Right hindlimb (tissue), 1 donor: ENCODE measurements at regions not wholly inside any gene's neighbourhood (a gene's known extent, or its start where the extent isn't known, plus 50 kb on each side); places are given as distances from the start of the nearest gene placed in this dataset.
"Not testable (repeated sequence)": the region's sequence is repeated elsewhere in the genome, so short reads cannot be mapped to it uniquely, and the experiment has no call there.

Experiments
- DNase-seq: peaks from one replicate; pipeline ENCODE4 v3.0.0-alpha.2; 2018

DNA sequence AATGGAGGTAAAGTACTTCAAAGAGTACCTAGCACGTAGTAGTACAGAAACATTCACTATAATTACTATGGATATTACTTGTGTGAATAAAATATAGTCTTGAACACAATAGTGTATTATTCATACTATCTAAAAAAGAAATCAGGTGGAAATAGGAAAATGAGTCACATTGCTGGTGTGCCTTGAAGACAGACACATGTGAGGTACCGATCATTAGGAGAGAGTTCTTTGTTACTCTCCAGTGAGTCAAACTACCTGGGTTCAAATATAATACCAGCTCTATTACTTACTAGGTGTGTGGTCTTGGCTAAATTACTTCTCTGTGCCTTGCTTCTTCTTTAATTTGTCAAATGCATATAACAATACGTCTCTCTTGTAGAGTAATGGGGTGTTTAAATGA, 50.8 kb upstream of the BEND6 start:
- no peak for DNase-seq

- peak; percentile 74 for DNase-seq
These were observed 52.1 kb upstream of the BEND6 start for GRCh38 chr6:56902641-56903464.

DNA sequence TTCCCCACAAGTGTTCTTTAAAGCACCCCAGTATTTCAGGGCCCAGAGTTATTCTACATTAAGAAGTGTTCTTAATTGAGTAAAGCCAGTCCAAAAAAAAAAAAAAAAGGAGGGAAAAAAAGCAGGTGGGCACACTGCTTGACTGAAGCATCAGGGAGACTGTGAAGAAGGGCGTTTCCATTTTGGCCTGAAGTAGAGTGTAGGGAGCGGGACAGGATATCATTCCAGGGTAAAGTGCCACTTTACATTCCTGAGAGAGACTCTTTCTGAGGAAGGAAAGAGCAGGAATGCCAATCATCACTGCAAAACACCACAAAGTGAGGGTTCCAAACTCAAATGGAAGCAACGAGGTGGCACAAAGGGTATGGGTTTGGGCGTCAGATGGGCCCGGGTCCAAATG, 54.1 kb upstream of the BEND6 start:
- no peak for DNase-seq

DNA sequence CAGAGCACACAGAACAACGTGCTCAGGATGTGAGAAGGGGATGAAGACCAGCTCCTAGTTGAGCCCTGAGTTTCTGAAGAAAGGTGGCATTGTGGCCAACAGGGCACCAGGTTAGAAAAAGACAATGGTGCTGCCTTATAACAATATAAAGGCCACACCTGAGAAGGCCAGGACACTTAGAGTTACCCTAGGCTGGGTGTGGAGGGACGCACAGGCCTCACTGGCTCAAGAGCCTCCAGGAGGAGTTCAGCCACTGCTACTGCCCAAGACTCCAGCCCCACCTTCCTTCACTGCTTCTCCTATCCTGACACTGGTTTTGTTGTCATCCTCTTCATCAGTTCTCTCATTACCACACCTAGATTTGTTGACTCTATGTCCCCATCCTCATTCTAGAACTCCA, 55.2 kb upstream of the BEND6 start:
- no peak for DNase-seq

GRCh38 chr6:56899311-56899710, 55.6 kb upstream of the BEND6 start:
- no peak for DNase-seq

DNA sequence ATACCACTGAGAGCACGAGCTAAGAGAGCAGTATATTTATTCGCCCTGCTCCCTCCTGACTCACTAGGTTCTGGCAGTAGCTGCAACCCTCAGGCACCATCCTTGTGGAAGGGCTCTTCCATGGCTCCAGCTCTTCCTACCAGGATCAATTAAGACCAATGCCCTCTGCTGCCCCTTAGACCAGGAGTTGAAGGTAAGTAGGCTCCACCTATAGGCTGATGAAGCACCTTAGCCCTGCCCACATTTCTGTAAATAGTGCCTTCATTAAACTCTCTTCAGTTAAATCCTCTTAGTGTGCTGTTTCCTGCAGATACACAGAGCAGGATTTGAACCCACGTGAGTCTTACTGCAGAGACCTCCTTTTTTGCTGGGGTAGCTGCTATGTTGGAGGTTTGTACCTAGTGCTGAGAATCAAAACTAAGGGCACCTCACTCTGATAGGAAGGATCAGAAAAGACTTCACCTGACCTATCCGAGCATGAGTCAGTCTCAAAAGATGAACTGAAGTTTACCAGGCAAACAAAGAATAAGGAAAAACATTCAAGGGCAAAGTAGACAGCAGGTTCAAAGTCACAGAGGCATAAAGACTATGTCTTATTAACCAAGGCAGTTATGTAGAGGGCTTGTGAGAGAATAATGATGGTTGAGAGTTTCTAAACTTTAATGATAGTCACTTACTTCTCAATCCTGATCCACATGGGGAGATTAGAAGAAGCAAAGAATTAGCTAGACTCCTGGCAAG, 56.9 kb upstream of the BEND6 start:
- no peak for DNase-seq

- DNase-seq, result no peak
These were observed 63.2 kb upstream of the BEND6 start for GRCh38 chr6:56891754-56892153.

DNA sequence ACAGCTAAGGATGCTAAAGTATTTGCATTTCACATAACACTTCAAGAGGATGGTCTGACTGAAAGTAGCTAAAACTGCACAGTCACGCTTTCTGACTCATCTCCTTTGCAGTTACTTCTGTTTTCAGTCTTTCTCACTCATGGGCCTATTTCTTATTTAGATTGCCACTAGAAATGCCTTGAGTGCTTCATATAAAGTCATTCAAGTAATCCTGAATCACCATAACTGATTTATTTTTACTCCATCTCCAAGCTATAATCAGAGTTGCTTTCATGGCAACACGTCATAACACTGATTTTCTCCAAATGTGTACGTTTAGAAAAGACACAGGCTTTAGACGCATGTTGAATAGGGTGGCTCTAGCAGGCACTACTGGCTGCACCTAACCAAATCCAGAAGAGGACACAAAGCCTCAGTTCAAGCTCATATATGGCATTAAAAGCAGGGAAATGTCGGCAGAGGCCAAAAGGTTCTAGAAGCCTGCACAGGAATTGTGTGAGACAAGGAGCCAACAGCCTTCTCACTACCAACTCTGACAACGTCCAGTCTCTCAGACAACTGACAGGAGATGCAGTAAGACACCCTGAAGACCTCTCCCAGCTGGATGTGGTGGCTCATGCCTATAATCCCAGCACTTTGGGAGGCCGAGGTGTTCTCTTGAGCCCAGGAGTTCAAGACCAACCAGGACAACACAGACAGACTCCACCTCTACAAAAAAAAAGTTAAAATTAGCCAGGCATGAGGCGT, 64.1 kb upstream of the BEND6 start:
- no peak for DNase-seq

- no peak for DNase-seq
These were observed 64.8 kb upstream of the BEND6 start for GRCh38 chr6:56890066-56890465.

DNA sequence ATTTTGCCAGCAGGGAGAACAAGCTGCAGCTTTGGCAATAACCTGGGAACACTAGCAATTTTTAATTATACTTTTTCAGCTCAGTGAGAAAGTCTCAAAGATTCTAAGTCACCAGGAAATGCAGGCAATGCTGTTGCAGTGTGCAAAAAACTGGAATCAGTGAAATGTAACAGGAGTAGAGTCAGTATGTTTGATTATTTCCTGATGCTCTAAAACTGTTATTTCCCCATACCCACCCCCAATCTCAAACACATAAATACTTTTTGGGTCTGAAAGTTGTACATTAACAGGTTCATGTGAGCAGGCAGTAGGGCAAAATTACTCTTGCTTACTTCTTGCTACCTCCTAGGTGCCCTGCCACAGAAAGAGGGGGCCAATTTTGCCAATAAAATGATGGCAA, 65.4 kb upstream of the BEND6 start:
- no peak for DNase-seq

DNA sequence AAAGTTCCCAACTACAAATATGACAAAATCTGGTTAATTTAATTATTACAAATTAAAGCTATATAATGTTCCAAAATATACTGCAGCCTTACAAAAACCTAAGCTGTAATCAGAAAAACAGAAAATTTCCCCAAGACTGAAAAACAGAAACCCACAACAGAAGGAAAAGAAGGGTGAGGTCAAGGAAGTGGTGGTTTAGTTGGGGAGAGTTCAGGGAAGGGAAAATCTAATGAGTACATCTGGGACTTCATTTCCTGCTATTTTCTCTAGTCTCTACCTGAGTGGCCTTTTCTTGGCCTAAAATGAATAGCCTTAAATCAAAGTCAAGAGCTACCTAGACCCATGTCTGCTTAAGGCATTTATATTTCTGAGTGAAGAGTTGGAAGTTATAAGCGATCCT, 66.2 kb upstream of the BEND6 start:
- no peak for DNase-seq

GRCh38 chr6:56887086-56887485, 67.8 kb upstream of the BEND6 start:
- DNase-seq, result no peak

GRCh38 chr6:56877922-56878321, 77.0 kb upstream of the BEND6 start:
- no peak for DNase-seq

DNA sequence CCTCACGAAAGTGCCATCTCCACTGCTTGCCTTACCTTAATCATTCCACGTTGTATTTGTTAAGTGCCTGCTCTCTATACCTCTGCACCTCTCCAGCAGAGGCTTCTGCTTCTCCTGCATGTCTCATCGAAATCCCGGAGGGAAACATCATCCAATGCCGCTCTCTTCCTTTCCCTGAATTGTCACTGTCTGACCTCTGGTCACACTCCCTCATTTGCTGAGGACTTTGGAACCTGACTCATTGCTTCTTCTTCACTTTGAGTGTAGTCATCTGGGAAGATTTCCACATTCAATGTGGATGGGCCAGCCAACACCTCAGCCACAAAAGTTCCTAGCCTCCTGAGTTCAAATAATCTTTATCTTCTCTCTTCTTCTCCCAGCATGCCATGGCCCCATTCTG, 78.9 kb upstream of the BEND6 start:
- DNase-seq, result no peak

GRCh38 chr6:56875523-56875922, 79.4 kb upstream of the BEND6 start:
- DNase-seq, result no peak

GRCh38 chr6:56874328-56874727, 80.6 kb upstream of the BEND6 start:
- no peak for DNase-seq

DNA sequence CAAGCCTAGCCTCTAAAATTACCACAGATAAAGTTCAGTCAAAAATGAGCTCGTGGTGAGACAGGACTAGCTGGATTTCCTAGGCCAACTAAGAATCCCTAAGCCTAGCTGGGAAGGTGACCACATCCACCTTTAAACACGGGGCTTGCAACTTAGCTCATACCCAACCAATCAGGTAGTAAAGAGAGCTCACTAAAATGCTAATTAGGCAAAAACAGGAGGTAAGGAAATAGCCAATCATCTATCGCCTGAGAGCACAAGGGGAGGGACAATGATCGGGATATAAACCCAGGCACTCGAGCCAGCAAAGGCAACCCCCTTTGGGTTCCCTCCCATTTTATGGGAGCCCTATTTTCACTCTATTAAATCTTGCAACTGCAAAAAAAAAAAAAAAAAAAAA, 84.9 kb upstream of the BEND6 start:
- DNase-seq, result not testable (repeated sequence)

- DNase-seq, result no peak
These were observed 85.6 kb upstream of the BEND6 start for GRCh38 chr6:56869346-56869745.

- DNase-seq, result no peak
These were observed 86.2 kb upstream of the BEND6 start for GRCh38 chr6:56868687-56869086.

GRCh38 chr6:56866917-56867522, 87.9 kb upstream of the BEND6 start:
- no peak for DNase-seq

- no peak for DNase-seq
These were observed 89.6 kb upstream of the BEND6 start for GRCh38 chr6:56865081-56865875.

DNA sequence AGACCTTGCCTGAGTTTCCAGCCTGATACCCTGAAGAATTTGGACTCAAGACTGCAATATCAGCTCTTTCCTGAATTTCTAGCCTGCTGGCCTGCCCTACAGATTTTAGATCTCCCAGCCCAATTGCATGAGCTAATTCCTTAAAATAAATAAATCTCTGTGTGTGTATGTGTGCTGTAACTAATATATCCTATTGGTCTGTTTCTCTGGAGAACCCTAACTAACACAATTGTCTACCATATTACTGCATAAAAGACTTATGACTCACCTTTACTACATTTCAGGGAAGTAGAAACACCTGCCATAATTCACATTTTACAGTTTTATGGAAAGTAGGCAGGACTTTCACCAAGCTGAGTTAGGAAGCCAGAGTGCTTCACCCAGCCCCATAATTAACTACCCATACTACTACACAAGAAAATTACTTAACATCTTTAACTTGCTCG, 90.7 kb upstream of the BEND6 start:
- no peak for DNase-seq
